ENCODE measurements at regions not wholly inside any gene's neighbourhood (a gene's known extent, or its start where the extent isn't known, plus 50 kb on each side); places are given as distances from the start of the nearest gene placed in this dataset.

DNA sequence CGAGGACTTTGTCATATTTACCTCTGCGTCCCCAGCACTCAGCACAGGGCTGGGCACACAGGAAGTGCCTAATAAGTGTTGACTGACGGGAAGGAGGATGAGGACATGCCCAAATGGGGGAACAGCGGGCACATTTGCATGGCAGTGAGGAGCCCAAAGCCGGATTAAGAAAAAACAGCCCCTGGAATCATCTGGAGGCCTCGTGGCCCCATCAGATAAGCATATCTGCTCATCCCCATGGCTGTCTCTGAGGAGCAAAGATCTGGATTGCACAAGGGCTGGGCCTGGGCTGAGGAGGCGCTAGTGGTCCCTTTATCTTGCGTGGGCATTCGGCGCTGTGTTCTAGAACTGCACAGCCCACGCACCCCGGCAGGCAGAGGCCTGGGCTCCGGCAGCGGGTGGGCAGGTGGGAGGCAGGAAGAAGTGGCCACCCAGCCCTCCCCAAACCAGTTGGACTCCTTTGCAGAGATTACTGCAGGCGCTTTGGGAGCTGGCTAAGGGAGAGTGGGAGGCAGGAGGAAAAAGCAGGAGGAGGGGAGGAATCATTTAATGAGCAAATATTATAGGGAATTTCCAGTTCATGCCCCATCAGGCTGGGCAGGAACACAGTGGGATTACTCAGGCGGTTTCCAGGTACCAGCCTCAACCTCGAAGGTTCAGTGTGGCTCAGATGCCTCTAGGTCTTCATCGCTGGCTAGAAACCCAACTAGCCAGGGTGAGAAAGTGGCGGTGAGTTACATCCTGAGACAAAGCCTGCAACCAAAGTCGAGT is 108.1 kb downstream of the CEBPB start:
- no peak overlapping the region for H2AFZ ChIP-seq (ENCODE audit: low read length)
- DNase-seq (ENCODE audit: low spot score) = no peak

GRCh38 chr20:50299325-50299629 is 108.6 kb downstream of the CEBPB start:
- H2BK120ac ChIP-seq (ENCODE audit: low read depth, low read length) = no peak overlapping the region
- H3K27ac ChIP-seq (replicated peaks; ENCODE audit: low read length) = no peak overlapping the region
- H3K14ac ChIP-seq (ENCODE audit: low read length) = no peak overlapping the region
- H3K18ac ChIP-seq (ENCODE audit: low read length) = no peak overlapping the region
- H2BK15ac ChIP-seq (ENCODE audit: low read length) = no peak overlapping the region
- no CpG with 5 or more reads among the region's 6 CpGs for WGBS, 2 donors (ENCODE audit: extremely low coverage in 2 of 2, insufficient read length in 2 of 2, insufficient replicate concordance in 1 of 2)
- H3K79me1 ChIP-seq (ENCODE audit: low read depth, low read length) = no peaks in the 10 kb centered on the region
- no peak overlapping the region for H3K4me2 ChIP-seq (ENCODE audit: insufficient read depth, low read length, poor library complexity, severe bottlenecking)
- H3K9ac ChIP-seq (ENCODE audit: low read depth, low read length, poor library complexity) = no peak overlapping the region
- no peak for DNase-seq (ENCODE audit: low spot score)
- H3K9me3 ChIP-seq (replicated peaks in 1 of 2; ENCODE audit: control insufficient read depth in 2 of 2, insufficient read depth in 1 of 2, low read depth in 1 of 2, low read length in 2 of 2) = no peaks in the 10 kb centered on the region
- no peak overlapping the region for H4K8ac ChIP-seq (ENCODE audit: low read depth, low read length)
- H2BK12ac ChIP-seq (ENCODE audit: low read length) = no peak overlapping the region
- H3K4me1 ChIP-seq (ENCODE audit: control insufficient read depth in 2 of 2, insufficient read depth in 1 of 2, low read depth in 1 of 2, low read length in 2 of 2) = no peaks in the 10 kb centered on the region
- no peaks in the 10 kb centered on the region for H3K36me3 ChIP-seq (replicated peaks in 1 of 2; ENCODE audit: control insufficient read depth in 2 of 2, insufficient read depth in 2 of 2, low read length in 2 of 2)
- no peak overlapping the region for H3K4me3 ChIP-seq (ENCODE audit: low read length in 2 of 2)
- H2AFZ ChIP-seq (ENCODE audit: low read length) = no peak overlapping the region
- H3K4ac ChIP-seq (ENCODE audit: low read length) = no peak overlapping the region
- H2AK5ac ChIP-seq (ENCODE audit: low read depth, low read length) = no peak overlapping the region
- no peak overlapping the region for H2BK5ac ChIP-seq (ENCODE audit: low read length)
- peaks cover 0 to 7% (median 0%) of the 10 kb centered on the region in 3 experiments for H3K27me3 ChIP-seq (ENCODE audit: control insufficient read depth in 3 of 3, insufficient read depth in 3 of 3, low read depth in 1 of 3, low read length in 3 of 3)
- H3K23ac ChIP-seq (ENCODE audit: low read depth, low read length, poor library complexity) = no peak overlapping the region
- H4K91ac ChIP-seq (ENCODE audit: low read depth, low read length, poor library complexity) = no peak overlapping the region

More for the DNA sequence above, 108.1 kb downstream of the CEBPB start:
- peak overlapping the region; percentile 78 for H3K23ac ChIP-seq (ENCODE audit: low read depth, low read length, poor library complexity)
- peak overlapping the region; percentile 56 for H2AK5ac ChIP-seq (ENCODE audit: low read depth, low read length)
- no peak overlapping the region for H3K27ac ChIP-seq (replicated peaks; ENCODE audit: low read length)
- H3K9ac ChIP-seq (ENCODE audit: low read depth, low read length, poor library complexity) = no peak overlapping the region
- no CpG with 5 or more reads among the region's 20 CpGs for WGBS, 2 donors (ENCODE audit: extremely low coverage in 2 of 2, insufficient read length in 2 of 2, insufficient replicate concordance in 1 of 2)
- no peak overlapping the region for H3K4me2 ChIP-seq (ENCODE audit: insufficient read depth, low read length, poor library complexity, severe bottlenecking)
- H3K9me3 ChIP-seq (replicated peaks in 1 of 2; ENCODE audit: control insufficient read depth in 2 of 2, insufficient read depth in 1 of 2, low read depth in 1 of 2, low read length in 2 of 2) = no peaks in the 10 kb centered on the region
- H4K8ac ChIP-seq (ENCODE audit: low read depth, low read length) = no peak overlapping the region
- H2BK120ac ChIP-seq (ENCODE audit: low read depth, low read length) = no peak overlapping the region
- H3K14ac ChIP-seq (ENCODE audit: low read length) = no peak overlapping the region
- H2BK5ac ChIP-seq (ENCODE audit: low read length) = no peak overlapping the region
- peaks cover 0 to 3% (median 0%) of the 10 kb centered on the region in 3 experiments for H3K27me3 ChIP-seq (ENCODE audit: control insufficient read depth in 3 of 3, insufficient read depth in 3 of 3, low read depth in 1 of 3, low read length in 3 of 3)
- no peaks in the 10 kb centered on the region for H3K4me1 ChIP-seq (ENCODE audit: control insufficient read depth in 2 of 2, insufficient read depth in 1 of 2, low read depth in 1 of 2, low read length in 2 of 2)
- no peak overlapping the region for H3K4me3 ChIP-seq (ENCODE audit: low read length in 2 of 2)
- H3K18ac ChIP-seq (ENCODE audit: low read length) = peak overlapping the region; percentile 3
- H2BK15ac ChIP-seq (ENCODE audit: low read length) = no peak overlapping the region
- H3K79me1 ChIP-seq (ENCODE audit: low read depth, low read length) = no peaks in the 10 kb centered on the region
- H2BK12ac ChIP-seq (ENCODE audit: low read length) = no peak overlapping the region
- no peaks in the 10 kb centered on the region for H3K36me3 ChIP-seq (replicated peaks in 1 of 2; ENCODE audit: control insufficient read depth in 2 of 2, insufficient read depth in 2 of 2, low read length in 2 of 2)
- H3K4ac ChIP-seq (ENCODE audit: low read length) = no peak overlapping the region
- no peak overlapping the region for H4K91ac ChIP-seq (ENCODE audit: low read depth, low read length, poor library complexity)

- Histone ChIP-seq H3K23ac (ENCODE audit: low read depth, low read length, poor library complexity) (no peak overlapping the region), H3K9ac (ENCODE audit: low read depth, low read length, poor library complexity) (no peak overlapping the region), H3K4ac (ENCODE audit: low read length) (no peak overlapping the region), H2BK5ac (ENCODE audit: low read length) (no peak overlapping the region), H3K27me3 (ENCODE audit: control insufficient read depth in 3 of 3, insufficient read depth in 3 of 3, low read depth in 1 of 3, low read length in 3 of 3) (peaks cover 0 to 10% (median 0%) of the 10 kb centered on the region in 3 experiments), H3K4me2 (ENCODE audit: insufficient read depth, low read length, poor library complexity, severe bottlenecking) (no peak overlapping the region), H4K8ac (ENCODE audit: low read depth, low read length) (no peak overlapping the region), H3K18ac (ENCODE audit: low read length) (no peak overlapping the region), H3K4me1 (ENCODE audit: control insufficient read depth in 2 of 2, insufficient read depth in 1 of 2, low read depth in 1 of 2, low read length in 2 of 2) (peaks cover 0 to 2% of the 10 kb centered on the region in 2 donors), H2AK5ac (ENCODE audit: low read depth, low read length) (no peak overlapping the region), H3K27ac (replicated peaks; ENCODE audit: low read length) (no peak overlapping the region), H2AFZ (ENCODE audit: low read length) (no peak overlapping the region), H3K14ac (ENCODE audit: low read length) (no peak overlapping the region), H3K4me3 (ENCODE audit: low read length in 2 of 2) (no peak overlapping the region), H3K36me3 (replicated peaks in 1 of 2; ENCODE audit: control insufficient read depth in 2 of 2, insufficient read depth in 2 of 2, low read length in 2 of 2) (no peaks in the 10 kb centered on the region), H3K79me1 (ENCODE audit: low read depth, low read length) (no peaks in the 10 kb centered on the region), H3K9me3 (replicated peaks in 1 of 2; ENCODE audit: control insufficient read depth in 2 of 2, insufficient read depth in 1 of 2, low read depth in 1 of 2, low read length in 2 of 2) (no peaks in the 10 kb centered on the region), H2BK12ac (ENCODE audit: low read length) (no peak overlapping the region), H2BK120ac (ENCODE audit: low read depth, low read length) (no peak overlapping the region), H4K91ac (ENCODE audit: low read depth, low read length, poor library complexity) (no peak overlapping the region), H2BK15ac (ENCODE audit: low read length) (no peak overlapping the region)
- WGBS, 2 donors (ENCODE audit: extremely low coverage in 2 of 2, insufficient read length in 2 of 2, insufficient replicate concordance in 1 of 2) = 96% methylated on average over 2 of the region's 3 CpGs; no CpG with 5 or more reads in 1 of the 2 donors
- DNase-seq (ENCODE audit: low spot score) = no peak
These were observed 110.5 kb downstream of the CEBPB start for GRCh38 chr20:50301165-50301564.

- Histone ChIP-seq H3K14ac (ENCODE audit: low read length) (no peak overlapping the region), H3K36me3 (replicated peaks in 1 of 2; ENCODE audit: control insufficient read depth in 2 of 2, insufficient read depth in 2 of 2, low read length in 2 of 2) (no peaks in the 10 kb centered on the region), H3K23ac (ENCODE audit: low read depth, low read length, poor library complexity) (no peak overlapping the region), H3K4ac (ENCODE audit: low read length) (no peak overlapping the region), H3K4me1 (ENCODE audit: control insufficient read depth in 2 of 2, insufficient read depth in 1 of 2, low read depth in 1 of 2, low read length in 2 of 2) (peaks cover 0 to 6% of the 10 kb centered on the region in 2 donors), H2AK5ac (ENCODE audit: low read depth, low read length) (no peak overlapping the region), H3K18ac (ENCODE audit: low read length) (no peak overlapping the region), H3K79me1 (ENCODE audit: low read depth, low read length) (no peaks in the 10 kb centered on the region), H2AFZ (ENCODE audit: low read length) (no peak overlapping the region), H3K9ac (ENCODE audit: low read depth, low read length, poor library complexity) (no peak overlapping the region), H4K91ac (ENCODE audit: low read depth, low read length, poor library complexity) (no peak overlapping the region), H3K4me2 (ENCODE audit: insufficient read depth, low read length, poor library complexity, severe bottlenecking) (no peak overlapping the region), H3K27ac (replicated peaks; ENCODE audit: low read length) (no peak overlapping the region), H2BK12ac (ENCODE audit: low read length) (no peak overlapping the region), H3K9me3 (replicated peaks in 1 of 2; ENCODE audit: control insufficient read depth in 2 of 2, insufficient read depth in 1 of 2, low read depth in 1 of 2, low read length in 2 of 2) (no peaks in the 10 kb centered on the region), H3K27me3 (ENCODE audit: control insufficient read depth in 3 of 3, insufficient read depth in 3 of 3, low read depth in 1 of 3, low read length in 3 of 3) (peaks cover 0 to 8% (median 0%) of the 10 kb centered on the region in 3 experiments), H2BK15ac (ENCODE audit: low read length) (no peak overlapping the region), H4K8ac (ENCODE audit: low read depth, low read length) (no peak overlapping the region), H3K4me3 (ENCODE audit: low read length in 2 of 2) (no peak overlapping the region), H2BK120ac (ENCODE audit: low read depth, low read length) (no peak overlapping the region), H2BK5ac (ENCODE audit: low read length) (no peak overlapping the region)
- DNase-seq (ENCODE audit: low spot score) = no peak
These were observed 111.1 kb downstream of the CEBPB start for GRCh38 chr20:50301712-50302111.

Data from neuronal stem cell (in vitro differentiated cells).